ENCODE measurements at regions not wholly inside any gene's neighbourhood (a gene's known extent, or its start where the extent isn't known, plus 50 kb on each side); places are given as distances from the start of the nearest gene placed in this dataset.
"Not testable (repeated sequence)": the region's sequence is repeated elsewhere in the genome, so short reads cannot be mapped to it uniquely, and the experiment has no call there.

DNA sequence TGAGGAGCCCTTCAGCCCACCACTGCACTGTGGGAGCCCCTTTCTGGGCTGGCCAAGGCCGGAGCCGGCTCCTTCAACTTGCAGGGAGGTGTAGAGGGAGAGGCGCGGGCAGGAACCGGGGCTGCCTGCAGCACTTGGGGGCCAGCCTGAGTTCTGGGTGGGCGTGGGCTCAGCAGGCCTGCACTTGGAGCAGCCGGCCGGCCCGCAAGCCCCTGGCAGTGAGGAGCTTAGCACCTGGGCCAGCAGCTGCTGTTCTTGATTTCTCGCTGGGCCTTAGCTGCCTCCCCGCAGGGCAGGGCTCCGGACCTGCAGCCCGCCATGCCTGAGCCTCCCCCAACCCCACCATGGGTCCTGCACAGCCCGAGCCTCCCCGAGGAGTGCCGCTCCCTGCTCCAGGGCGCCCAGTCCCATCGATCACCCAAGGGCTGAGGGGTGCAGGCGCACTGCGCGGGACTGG lies 101.7 kb upstream of the ADGRB3 start:
- no peak for DNase-seq (ENCODE audit: low read depth)
- H3K4me3 ChIP-seq (ENCODE audit: low read length), result no peak overlapping the region
- no peak for TF ChIP-seq CTCF (IDR thresholded peaks at IDR 0.05; ENCODE audit: insufficient read depth, low read depth, low read length, missing control alignments)

- H3K4me3 ChIP-seq (ENCODE audit: low read length), result no peak overlapping the region
- no peak for TF ChIP-seq CTCF (IDR thresholded peaks at IDR 0.05; ENCODE audit: insufficient read depth, low read depth, low read length, missing control alignments)
- no peak for DNase-seq (ENCODE audit: low read depth)
Observed at GRCh38 chr6:68527691-68528090, 107.4 kb upstream of the ADGRB3 start.

DNA sequence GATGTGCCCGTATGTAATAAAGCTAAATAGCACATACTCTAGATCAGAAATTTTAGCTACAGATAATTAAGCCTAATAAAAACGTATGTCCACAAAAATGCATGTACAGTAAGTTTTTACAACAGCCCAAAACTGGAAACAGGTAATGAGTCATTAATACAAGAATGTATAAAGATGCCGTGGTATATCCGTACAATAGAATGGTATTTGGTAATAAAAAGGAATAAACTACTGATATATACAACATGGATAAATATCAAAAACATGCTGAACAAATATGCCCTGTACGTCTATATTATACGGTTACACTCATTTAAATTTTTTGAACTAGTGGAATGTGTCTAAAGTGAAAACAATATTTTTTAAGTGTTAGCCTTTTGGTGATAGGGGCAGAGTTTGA lies 128.2 kb upstream of the ADGRB3 start:
- no peak overlapping the region for H3K4me3 ChIP-seq (ENCODE audit: low read length)
- no peak for DNase-seq (ENCODE audit: low read depth)
- no peak for TF ChIP-seq CTCF (IDR thresholded peaks at IDR 0.05; ENCODE audit: insufficient read depth, low read depth, low read length, missing control alignments)

- no peak for TF ChIP-seq CTCF (IDR thresholded peaks at IDR 0.05; ENCODE audit: insufficient read depth, low read depth, low read length, missing control alignments)
Observed at GRCh38 chr6:68502946-68503345, 132.1 kb upstream of the ADGRB3 start.

DNA sequence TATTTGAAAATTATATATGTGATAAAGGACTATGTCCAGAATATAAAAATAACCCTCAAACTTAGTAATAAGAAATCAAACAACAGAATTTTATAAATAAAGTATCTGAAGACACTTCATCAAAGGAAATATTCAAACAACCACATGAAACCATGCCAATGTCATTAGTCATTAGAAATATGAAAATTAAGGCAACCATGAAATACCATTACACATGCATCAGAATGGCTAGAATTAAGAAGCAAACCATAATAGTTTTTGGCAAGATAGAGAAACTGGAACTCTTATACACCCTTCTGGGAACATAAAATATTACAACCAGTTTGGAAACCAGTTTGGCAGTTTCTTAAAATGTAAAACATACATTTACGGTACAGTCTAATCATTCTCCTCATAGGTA lies 137.2 kb upstream of the ADGRB3 start:
- H3K4me3 ChIP-seq (ENCODE audit: low read length), result no peak overlapping the region
- TF ChIP-seq CTCF (IDR thresholded peaks at IDR 0.05; ENCODE audit: insufficient read depth, low read depth, low read length, missing control alignments), result no peak
- DNase-seq (ENCODE audit: low read depth), result peak; percentile 3

More at GRCh38 chr6:68502946-68503345, 132.1 kb upstream of the ADGRB3 start:
- no peak for DNase-seq (ENCODE audit: low read depth)
- H3K4me3 ChIP-seq (ENCODE audit: low read length), result no peak overlapping the region

- not testable (repeated sequence) for DNase-seq (ENCODE audit: low read depth); H3K4me3 ChIP-seq (ENCODE audit: low read length)
Observed at GRCh38 chr6:68494880-68495279, 140.2 kb upstream of the ADGRB3 start.

DNA sequence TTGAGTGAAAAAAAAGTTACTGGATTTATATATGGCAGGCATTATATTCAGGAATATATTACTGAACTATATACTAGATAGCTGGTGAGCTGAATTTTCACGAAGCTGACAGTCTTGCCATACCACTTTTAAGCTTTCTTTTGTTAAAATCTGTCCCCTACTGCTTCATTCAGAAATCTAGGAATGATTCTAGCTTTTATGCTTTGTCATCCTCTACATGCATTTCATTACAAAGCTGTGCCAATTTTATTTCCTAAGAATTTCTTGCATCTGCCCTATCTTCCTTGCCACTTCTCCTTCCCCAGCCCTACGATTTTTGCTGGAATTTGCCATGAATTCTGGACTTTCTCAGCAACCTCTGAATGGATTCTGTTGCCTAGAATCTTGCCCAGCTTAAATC lies 158.5 kb upstream of the ADGRB3 start:
- no peak overlapping the region for H3K4me3 ChIP-seq (ENCODE audit: low read length)
- DNase-seq (ENCODE audit: low read depth), result no peak
- no peak for TF ChIP-seq CTCF (IDR thresholded peaks at IDR 0.05; ENCODE audit: insufficient read depth, low read depth, low read length, missing control alignments)
